Epidermal melanocyte (primary cell): ENCODE measurements at regions not wholly inside any gene's neighbourhood (a gene's known extent, or its start where the extent isn't known, plus 50 kb on each side); places are given as distances from the start of the nearest gene placed in this dataset.

Experiments
- DNase-seq: peaks from one replicate; pipeline ENCODE4 v3.0.0; 2011; ENCODE audit warnings: low spot score; ENCODE audit not compliant: insufficient read length

DNA sequence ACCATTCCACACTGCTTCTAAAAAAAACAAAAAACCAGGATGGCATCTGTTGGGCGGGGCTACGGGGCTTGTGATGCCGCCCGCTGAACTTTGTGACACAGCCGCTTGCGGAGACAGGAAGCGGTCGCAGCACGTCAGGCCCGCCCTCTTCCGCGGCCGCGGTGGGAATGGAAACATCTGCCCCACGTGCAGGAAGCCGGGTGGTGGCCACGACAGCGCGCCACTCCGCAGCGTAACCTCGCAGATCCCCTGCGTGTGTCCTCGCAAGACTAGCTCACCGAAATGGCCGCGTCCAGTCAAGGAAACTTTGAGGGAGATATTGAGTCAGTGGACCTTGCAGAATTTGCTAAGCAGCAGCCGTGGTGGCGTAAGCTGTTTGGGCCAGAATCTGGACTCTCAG is 168.5 kb downstream of the SUCLG1 start:
- DNase-seq: no peak

DNA sequence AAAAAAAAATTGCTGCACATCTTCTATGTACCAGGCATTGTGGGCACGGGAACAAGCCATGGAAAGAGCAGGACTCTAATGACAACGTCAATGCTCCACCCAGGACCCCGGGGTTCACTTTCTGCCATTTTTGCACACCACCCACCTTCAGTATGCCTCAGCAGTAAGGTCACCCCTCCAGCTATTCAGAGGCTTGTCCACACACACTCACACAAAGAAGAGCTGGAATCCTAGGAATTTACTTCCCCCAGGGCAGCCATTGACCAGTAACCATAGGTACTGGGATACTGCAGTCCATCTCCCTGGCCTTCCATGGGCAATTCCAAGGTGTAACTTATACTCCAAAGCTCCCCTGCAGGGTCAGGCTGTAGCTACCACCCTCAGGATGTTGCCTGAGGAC is 170.8 kb downstream of the SUCLG1 start:
- no peak for DNase-seq

DNA sequence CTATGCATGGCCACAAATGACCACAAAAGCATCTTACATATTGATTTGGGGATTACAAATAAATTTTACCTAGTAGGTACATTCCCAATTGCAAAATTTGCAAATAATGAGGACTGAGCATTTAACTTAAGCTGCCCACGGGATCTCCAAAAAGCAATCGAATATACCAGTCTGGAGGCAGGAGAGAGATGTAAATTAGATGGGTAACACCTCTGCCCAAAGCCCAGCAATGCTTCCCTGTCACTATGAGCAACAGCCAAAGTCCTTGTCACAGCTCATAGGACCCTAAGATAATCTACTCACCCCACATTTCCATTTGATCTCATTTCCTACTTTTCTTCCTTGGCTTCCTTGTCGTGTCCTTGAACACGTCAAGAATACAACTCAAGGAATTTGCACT is 172.2 kb downstream of the SUCLG1 start:
- DNase-seq: no peak

DNA sequence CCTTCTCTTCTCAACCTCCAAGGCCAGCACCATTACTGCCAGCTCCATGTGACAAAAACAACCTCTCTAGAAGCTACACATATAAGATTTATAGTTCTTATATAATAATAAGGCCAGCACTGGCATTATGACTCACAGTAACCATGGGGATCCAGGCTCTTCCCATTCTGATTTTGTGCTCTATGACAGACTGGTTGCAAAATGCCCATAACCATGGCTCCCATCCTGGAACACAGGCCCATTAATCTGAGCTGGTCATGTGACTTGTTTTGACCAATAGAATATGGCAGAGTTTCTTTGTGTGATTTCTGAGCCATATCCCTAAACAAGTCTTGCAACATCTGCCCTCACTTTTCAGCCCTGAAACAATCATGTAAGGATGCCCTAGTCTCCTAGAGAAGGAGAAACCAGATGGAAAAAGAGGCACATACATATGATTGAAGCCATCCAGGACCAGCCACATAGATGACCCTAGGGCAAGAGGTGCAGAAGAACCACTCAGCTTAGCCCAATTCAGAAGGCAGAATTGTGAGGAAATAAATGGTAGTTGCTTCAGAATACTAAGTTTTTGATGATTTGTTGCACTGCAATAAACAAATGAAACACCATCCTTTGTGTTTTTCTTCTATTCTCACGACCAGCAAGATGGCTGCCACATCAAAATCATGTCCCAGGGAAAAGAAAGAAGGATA is 173.9 kb downstream of the SUCLG1 start:
- no peak for DNase-seq

DNA sequence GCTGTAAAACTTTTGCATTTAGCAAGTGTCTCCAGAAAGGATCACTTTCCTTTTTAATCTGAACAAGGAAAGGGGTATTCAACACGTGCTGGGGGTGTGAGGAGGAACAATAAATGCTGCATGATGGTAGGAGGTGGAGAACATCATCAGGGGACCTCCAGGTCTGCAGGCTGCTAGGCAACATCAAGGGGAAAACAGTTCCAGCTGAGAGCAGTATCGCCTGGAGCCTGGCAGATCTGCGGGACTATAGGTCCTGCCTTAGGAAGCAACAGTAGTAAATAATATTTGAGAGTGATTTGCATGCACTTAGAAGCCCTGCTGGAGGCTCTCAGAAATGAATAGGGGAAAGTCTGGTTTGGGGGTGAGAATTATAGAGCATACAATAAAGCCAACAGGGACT is 175.6 kb downstream of the SUCLG1 start:
- DNase-seq: no peak

DNA sequence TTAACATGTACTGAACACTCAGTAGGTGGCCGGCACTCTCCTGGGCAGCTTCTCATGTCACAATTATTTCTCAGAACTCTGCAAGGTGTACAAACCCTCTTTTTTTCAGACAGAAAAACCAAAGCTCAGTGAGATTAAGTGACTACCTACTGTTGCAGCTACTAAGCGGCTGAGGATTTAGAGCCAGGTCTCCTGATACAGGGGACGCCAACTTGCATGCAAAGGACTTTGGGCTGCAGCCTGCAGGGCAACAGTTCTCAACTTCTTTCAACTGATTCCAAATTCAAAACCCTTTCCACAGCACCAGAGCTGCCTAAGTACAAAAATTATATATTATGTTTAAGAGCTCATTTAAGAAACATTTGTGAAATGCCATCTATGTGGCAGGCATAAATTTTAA is 177.6 kb downstream of the SUCLG1 start:
- DNase-seq: no peak

DNA sequence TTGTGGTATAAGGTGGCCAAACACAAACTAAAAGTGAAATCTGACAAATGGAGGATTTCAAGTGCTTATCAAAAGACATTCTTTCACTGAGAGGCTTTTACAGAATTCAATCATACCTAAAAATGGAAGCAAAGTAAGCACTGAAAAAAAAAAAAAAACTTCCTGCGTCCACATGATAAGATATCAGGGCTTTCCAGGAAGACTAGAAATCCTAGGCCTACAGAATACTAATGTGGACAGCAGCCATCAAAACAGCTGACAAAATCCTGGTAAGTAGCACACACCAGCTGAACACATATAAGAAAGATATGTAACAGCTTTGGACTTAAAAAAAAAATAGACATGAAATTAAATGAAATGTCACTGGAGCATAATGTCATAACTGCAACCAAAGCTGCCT is 178.2 kb downstream of the SUCLG1 start:
- DNase-seq: no peak

DNA sequence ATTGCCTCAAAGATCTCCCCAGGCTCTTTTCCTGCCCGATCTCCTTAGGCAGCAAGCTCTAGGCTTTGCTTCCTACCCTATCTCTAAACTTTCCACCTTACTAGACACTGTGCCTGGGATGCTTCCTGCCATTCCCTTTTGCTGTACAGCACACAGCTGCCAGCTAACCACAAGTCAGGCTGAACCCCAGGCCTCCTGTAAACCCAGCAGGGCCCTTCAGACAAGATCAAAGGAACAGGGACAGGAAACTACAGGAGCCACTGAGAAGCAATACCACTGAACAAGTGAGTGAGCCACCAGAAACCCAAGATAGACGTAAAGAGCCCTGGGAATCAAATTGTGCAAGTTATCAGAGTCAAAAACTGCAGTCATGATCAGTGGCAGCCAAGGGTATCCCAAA is 180.7 kb downstream of the SUCLG1 start:
- no peak for DNase-seq

DNA sequence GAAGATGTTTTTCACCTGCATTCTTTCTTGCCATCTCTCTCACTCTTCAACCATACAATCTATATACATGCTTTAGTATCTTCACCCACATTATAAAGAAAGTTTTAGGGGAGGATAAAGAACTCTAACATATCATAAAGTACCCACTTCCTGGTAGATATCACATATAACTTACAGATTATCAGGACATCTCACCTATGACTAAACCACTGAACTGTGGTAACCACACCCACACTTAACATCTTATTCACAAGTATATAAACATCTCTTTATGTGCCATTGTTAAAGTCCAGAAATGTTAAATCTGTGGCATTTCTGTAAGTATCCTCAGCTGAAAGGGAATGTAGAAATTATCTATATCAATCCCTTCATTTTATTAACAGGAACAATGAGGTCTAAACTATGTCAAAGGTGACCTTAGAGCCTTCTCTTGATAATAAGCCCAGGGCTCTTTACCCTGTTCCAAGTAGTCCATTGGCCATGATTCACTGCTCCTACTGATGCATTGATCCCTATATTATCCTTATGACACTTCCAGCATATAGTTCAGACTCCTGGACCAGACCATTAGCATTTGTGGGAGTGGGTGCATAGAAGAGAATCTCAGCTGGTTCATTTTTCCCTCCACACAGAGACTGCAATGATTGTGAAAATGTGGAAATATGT is 182.4 kb downstream of the SUCLG1 start:
- no peak for DNase-seq

DNA sequence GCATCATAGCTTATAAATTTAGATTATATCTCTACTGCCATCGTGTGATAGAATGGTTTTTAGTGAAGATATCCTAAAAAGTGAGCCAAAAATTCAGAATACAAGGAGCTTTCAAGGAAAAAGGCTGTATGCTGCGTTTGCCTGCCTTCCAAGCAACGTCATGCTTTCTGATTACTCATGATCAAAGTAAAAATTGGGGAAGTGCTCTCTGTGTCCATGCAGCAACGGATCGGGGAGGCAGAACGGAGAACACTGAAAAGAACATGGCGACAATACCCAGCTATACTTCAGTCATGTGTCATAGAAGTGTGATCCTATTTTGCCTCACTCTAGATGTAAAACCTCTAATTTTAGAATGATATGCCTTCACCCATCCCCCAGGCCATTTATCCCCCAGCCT is 185.7 kb downstream of the SUCLG1 start:
- DNase-seq: no peak

DNA sequence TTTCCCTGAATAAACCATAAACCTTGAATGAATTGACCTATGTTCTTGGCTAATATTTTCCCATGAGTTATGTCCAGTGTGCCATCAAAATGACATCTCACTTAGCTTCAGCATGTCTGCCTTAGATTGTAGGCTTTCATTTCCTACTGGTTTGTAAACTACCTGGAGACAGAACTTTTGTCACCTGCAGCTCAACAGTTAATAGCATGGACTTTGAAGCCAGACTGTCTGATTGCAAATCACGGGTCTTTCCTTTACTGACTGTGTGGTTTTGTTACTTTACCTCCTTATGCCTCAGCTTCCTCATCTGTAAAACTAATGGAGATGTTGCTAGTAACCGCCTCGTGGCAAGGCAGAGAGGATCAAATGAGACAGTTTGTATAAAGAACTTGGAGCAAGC is 187.1 kb downstream of the SUCLG1 start:
- no peak for DNase-seq

DNA sequence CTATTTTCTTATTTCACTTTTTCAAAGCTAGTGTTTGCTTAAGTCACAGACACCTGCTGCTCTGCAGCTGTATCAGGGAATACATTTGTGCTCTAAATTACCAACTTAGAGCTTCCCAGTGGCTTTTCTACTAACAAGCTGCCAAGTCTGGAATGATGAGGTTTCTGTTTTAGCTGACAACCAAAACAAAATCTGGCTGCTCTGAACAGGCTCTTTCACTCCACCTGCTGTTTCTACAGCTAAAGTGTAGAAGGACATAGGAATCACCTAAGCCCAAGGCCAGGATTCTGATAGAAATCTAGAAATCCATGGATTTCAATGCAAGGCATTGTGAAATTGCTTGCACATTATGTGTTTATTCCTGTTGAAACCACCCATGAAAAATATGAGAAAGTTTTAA is 201.2 kb downstream of the SUCLG1 start:
- DNase-seq: no peak

DNA sequence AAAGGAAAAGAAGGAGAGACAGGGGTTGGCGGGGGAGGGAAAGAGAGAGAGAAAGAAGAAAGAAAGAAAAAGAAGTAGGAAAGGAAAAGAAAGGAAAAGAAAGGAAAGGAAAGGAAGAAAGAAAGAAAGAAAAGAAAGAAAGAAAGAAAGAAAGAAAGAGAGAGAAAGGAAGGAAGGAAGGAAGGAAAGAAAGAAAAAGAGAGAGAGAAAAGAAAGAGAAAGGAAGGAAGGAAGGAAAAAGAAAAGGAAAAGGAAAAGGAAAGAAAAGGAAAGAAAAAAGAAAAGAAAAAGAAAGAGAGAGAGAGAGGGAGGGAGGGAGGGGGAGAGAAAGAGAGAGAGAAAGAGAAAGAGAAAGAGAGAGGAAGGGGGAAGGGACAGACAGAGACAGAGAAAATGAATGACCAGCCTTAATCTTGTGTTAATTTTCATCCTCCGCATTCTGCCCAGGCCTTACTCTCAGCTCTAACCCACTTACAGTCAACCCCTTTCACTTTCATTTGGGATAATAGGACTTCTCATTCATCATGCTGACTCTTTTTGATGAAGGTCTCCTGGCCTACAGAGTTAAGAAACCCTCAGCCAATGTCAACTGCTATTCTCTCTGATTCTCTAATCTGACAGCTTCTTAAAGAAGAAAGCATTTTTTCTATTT is 207.3 kb downstream of the SUCLG1 start:
- no peak for DNase-seq

DNA sequence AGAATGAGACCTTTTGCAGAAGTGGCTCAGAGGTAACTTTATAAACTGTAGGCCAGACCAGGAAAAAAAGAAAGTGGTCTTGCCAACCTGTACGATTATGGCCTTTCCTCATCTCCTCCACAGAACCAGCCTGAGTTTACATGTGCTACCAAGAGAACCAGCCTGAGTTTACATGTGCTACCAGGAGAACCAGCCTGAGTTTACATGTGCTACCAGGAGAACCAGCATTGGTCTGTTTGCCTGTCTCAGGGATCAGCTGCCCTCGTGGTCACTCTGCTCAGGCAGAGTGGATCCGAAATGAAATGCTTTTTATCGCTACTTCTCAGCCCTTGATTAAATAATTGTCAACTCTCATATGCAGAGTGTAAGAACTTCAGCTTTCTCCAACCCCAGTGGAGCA is 209.9 kb downstream of the SUCLG1 start:
- DNase-seq: no peak

DNA sequence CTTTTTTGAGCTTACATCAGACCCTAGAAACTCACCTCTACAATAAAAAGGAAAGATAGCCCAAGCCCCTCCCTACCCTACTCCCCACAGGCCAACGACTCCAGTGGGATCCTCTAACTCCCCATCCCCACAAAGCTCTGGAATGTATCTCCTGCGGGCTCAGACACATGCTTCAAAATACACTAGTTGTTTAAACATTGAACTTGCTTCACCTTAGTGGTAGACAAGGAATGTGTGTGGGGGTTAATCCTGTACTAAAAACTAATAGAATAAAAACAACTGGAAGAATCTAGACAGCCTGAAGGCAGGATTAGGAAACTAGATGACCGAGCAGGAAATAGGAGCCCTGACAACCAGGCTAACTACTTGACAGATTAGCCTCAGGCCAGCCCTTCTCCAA is 211.5 kb downstream of the SUCLG1 start:
- DNase-seq: no peak

DNA sequence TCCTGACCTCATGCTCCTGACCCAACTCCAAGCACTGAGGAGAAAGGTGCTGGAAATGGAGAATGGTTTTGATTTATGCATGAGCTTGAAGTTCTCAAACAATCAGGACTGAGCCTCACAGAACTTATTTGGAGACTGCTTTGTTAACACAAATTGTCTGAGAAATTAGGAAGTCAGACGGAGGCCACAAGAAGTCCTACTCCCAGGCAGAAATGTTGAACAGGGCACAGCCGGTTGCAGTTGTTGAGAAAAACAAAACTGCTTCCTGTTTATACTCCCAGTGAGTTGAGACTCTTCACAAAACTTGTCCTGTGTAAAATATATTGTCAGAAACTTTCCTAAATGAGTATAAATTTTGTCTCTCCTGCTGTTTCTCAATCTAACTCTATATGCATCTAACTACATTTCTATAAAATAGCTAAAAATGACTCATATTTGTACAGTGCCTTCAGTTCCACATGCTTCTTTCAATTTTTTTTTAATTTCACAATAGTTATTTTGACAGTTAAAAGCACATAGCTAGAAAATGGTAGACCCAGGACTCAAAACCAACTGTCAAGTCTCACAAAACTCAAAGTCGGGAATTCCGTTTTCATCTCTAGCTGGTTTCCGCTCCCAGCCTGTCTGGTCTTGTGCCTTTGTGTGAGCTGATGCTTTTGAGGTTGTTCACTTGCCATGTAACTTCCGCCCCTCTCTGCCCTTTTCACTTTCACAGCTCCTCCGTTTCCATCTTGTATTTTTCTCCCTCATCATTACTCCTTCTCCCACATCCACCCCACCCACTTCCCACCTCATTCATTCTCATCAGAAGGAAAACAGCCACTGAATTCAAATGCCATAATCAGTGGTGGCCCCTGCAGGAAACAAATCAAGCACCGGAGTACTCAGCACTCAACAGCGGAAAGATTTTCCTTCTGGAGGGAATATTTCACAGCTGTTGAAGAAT is 215.0 kb downstream of the SUCLG1 start:
- DNase-seq: no peak

DNA sequence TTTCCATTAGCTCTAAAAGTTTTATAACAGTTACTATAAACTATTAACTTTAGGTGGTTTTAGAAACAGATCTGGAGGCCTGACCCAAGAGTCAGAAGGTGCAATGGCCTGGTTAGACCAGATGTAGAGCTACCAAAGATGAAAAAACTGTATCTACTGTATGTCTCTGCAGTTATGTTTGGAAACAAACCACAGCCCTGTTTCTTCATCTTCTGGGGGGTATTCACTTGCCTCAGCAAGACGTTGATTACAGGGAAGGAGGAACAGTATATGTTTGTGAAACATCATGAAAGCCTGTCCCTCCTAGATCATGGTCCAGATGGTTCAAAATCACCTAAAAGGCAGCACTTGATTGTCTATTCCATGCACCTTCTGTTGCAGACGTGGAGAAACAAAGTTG is 220.2 kb downstream of the SUCLG1 start:
- no peak for DNase-seq

DNA sequence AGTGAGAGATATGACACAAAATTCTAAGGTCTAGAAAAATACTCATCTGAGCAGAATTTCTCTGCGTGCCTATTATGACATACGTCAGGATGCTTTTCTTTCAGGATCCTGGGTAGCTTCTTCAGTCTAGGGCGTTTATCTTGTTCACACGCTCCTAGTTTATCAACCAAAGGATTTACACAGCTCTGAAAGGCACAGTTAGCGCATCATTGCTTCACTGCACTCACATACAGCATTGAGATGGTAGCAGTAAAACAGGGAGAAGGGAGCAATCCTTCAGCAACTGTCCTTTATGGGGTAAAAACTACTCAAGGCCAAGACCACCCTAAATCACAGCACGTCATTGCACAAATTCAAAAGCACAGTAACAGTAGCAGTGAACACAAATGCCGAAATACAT is 222.8 kb downstream of the SUCLG1 start:
- DNase-seq: no peak

DNA sequence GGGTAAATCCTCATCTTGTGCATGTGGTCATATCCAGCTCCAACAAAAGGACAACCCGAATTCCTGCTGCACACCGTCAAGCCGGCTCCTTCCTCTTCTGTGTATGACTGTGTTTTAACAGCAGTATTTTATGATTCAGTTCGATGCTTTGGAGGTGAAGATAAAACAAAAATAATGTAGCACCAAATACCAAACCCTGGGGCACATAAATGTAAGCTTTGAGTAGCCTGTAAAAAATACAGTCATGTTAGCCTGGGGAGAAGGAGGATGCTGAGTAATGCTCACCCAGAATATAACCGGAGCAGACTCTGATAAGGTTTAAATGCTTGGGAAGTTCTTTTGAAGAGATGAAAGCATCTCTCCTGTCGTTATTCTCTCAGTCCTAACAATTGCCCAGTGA is 225.0 kb downstream of the SUCLG1 start:
- no peak for DNase-seq

DNA sequence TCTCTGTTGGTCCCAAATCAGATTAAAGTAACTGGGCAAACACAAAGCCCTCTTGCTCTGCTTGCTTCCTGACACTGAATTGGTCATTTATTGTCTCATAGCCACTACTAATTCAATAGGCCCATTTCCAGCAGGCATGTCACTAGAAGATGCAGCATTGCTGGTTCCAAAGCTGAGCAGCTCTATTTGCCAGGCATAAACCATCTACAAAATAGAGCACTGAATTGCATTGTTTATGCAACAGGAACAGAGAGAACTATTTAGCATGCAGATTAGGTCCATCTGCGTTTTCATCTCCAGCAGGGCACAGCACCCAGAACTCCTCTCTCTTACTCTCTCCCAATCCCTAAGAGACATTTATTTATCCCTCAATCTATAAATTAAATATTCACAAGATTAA is 227.6 kb downstream of the SUCLG1 start:
- DNase-seq: no peak

DNA sequence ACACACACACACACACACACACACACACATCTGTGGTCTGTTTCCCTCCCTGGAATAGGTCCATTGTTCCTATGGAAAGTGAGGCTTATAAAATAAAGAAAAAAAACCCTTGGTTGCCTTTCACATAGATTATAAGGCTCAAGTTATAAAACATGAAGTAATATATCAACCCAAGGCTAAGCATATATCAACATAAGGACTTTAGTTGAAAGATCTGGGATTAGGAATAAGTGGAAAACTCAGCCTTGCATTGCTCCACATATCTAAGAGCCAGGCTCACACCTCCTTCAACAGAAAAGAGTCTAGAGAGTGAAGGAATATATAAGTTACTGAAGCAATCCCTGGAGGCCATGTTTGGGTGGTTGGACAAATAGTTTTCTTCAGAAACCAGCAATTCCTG is 235.0 kb downstream of the SUCLG1 start:
- DNase-seq: no peak

DNA sequence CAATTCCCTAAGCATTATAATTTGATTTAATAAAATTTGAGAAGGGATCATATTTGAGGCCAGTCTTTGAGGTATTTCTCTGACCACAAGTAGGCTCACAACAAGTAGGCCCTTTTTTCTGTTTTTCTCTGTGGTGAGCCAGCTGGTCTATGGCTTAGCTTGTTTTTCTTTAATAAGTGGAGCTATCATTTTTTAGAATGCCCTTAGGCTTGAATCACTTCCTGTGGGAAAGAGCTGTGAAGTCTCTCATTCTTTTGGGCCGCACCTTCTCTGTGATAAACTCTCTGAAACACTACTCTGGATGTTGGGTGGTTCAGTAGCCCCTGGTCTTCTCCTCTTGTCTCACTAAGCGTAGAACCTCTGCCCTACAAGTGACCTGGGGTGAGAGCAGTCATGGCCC is 235.9 kb downstream of the SUCLG1 start:
- no peak for DNase-seq
